IMR-90 (cell line): ENCODE measurements at regions not wholly inside any gene's neighbourhood (a gene's known extent, or its start where the extent isn't known, plus 50 kb on each side); places are given as distances from the start of the nearest gene placed in this dataset.

Source experiments
- CTCF ChIP-seq: conservative IDR thresholded peaks from 2 replicates; pipeline ENCODE4 v1.5.1; 2012; ENCODE audit warnings: mild to moderate bottlenecking, low read depth, low read length, improper control_type of control experiment
- ELK1 ChIP-seq: fragments of 150-350 bp; IDR thresholded peaks from 2 replicates; pipeline ENCODE4 v1.6.1; 2016; ENCODE audit warnings: low read depth, mild to moderate bottlenecking, low read length, moderate library complexity, borderline replicate concordance
- MAFK ChIP-seq: IDR thresholded peaks from 2 replicates; pipeline ENCODE4 v1.6.1; 2012; ENCODE audit warnings: low read depth, low read length, improper control_type of control experiment
- MAZ ChIP-seq: IDR thresholded peaks from 2 replicates; pipeline ENCODE4 v1.6.1; 2012; ENCODE audit warnings: low read depth, mild to moderate bottlenecking, low read length, improper control_type of control experiment, moderate library complexity, borderline replicate concordance
- POLR2A ChIP-seq: IDR thresholded peaks from 2 replicates; pipeline ENCODE4 v1.6.1; 2012; ENCODE audit warnings: mild to moderate bottlenecking, low read depth, low read length
- SMC3 ChIP-seq: fragments of 150-350 bp; IDR thresholded peaks from 2 replicates; pipeline ENCODE4 v1.6.1; 2016; ENCODE audit warnings: low read depth, mild to moderate bottlenecking, antibody characterized with exemption, low read length, moderate library complexity

DNA sequence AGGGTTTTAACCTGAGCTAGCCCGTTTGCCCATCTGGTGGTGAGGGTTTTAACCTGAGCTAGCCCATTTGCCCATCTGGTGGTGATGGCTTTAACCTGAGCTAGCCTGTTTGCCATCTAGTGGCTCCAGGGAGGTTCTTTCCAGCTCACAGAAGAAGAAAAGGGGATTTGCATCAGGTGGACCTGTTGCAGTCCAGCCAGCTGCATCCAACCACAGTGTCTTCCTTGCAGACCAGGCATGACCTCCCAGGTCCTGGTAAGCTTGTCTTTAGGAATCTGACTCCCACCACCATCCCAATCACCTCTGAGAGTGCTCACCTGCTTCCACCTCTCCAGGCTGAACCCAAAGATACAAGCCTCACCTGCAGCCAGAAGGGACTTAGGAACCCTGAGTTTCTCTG is 62.4 kb upstream of the EMX2 start:
- no peak for TF ChIP-seq POLR2A
- no peak for TF ChIP-seq CTCF
- no peak for TF ChIP-seq SMC3
- TF ChIP-seq MAFK: no peak
- TF ChIP-seq ELK1: no peak
- no peak for TF ChIP-seq MAZ
